ENCODE measurements at regions not wholly inside any gene's neighbourhood (a gene's known extent, or its start where the extent isn't known, plus 50 kb on each side); places are given as distances from the start of the nearest gene placed in this dataset.

- Mint-ChIP-seq H3K9me3 (ENCODE audit: unreplicated experiment) (peaks cover 2% of the 10 kb centered on the region), H3K36me3 (ENCODE audit: unreplicated experiment) (peaks cover 4% of the 10 kb centered on the region), H3K27me3 (ENCODE audit: unreplicated experiment) (no peaks in the 10 kb centered on the region), H3K27ac (ENCODE audit: unreplicated experiment) (no peak overlapping the region), H3K4me1 (ENCODE audit: low read depth, unreplicated experiment) (no peaks in the 10 kb centered on the region), H3K4me3 (ENCODE audit: unreplicated experiment) (no peak overlapping the region)
- no peak for TF ChIP-seq CTCF (IDR thresholded peaks at IDR 0.05; ENCODE audit: partially characterized antibody, unreplicated experiment)
- no peak for DNase-seq
These were observed 188.9 kb upstream of the MEIS2 start for GRCh38 chr15:37289109-37289765.

- no peak for DNase-seq
- no peaks in the 10 kb centered on the region for H3K4me1 Mint-ChIP-seq (ENCODE audit: low read depth, unreplicated experiment)
- H3K9me3 Mint-ChIP-seq (ENCODE audit: unreplicated experiment) = no peaks in the 10 kb centered on the region
- H3K27ac Mint-ChIP-seq (ENCODE audit: unreplicated experiment) = no peak overlapping the region
- no peak overlapping the region for H3K4me3 Mint-ChIP-seq (ENCODE audit: unreplicated experiment)
- no peak for TF ChIP-seq CTCF (IDR thresholded peaks at IDR 0.05; ENCODE audit: partially characterized antibody, unreplicated experiment)
- H3K36me3 Mint-ChIP-seq (ENCODE audit: unreplicated experiment) = no peaks in the 10 kb centered on the region
- H3K27me3 Mint-ChIP-seq (ENCODE audit: unreplicated experiment) = no peaks in the 10 kb centered on the region
These were observed 191.6 kb upstream of the MEIS2 start for GRCh38 chr15:37291920-37292319.

- no peaks in the 10 kb centered on the region for H3K27me3 Mint-ChIP-seq (ENCODE audit: unreplicated experiment)
- H3K4me1 Mint-ChIP-seq (ENCODE audit: low read depth, unreplicated experiment) = no peaks in the 10 kb centered on the region
- DNase-seq = no peak
- no peaks in the 10 kb centered on the region for H3K9me3 Mint-ChIP-seq (ENCODE audit: unreplicated experiment)
- no peak overlapping the region for H3K27ac Mint-ChIP-seq (ENCODE audit: unreplicated experiment)
- H3K36me3 Mint-ChIP-seq (ENCODE audit: unreplicated experiment) = no peaks in the 10 kb centered on the region
- TF ChIP-seq CTCF (IDR thresholded peaks at IDR 0.05; ENCODE audit: partially characterized antibody, unreplicated experiment) = no peak
- H3K4me3 Mint-ChIP-seq (ENCODE audit: unreplicated experiment) = no peak overlapping the region
These were observed 197.9 kb upstream of the MEIS2 start for GRCh38 chr15:37298271-37298670.

- Mint-ChIP-seq H3K36me3 (ENCODE audit: unreplicated experiment) (no peaks in the 10 kb centered on the region), H3K4me1 (ENCODE audit: low read depth, unreplicated experiment) (no peaks in the 10 kb centered on the region), H3K27ac (ENCODE audit: unreplicated experiment) (no peak overlapping the region), H3K4me3 (ENCODE audit: unreplicated experiment) (no peak overlapping the region), H3K9me3 (ENCODE audit: unreplicated experiment) (no peaks in the 10 kb centered on the region), H3K27me3 (ENCODE audit: unreplicated experiment) (no peaks in the 10 kb centered on the region)
- TF ChIP-seq CTCF (IDR thresholded peaks at IDR 0.05; ENCODE audit: partially characterized antibody, unreplicated experiment) = no peak
- DNase-seq = no peak
These were observed 239.1 kb upstream of the MEIS2 start for GRCh38 chr15:37339437-37339836.

- H3K4me1 Mint-ChIP-seq (ENCODE audit: low read depth, unreplicated experiment) = no peaks in the 10 kb centered on the region
- H3K36me3 Mint-ChIP-seq (ENCODE audit: unreplicated experiment) = no peaks in the 10 kb centered on the region
- no peak for TF ChIP-seq CTCF (IDR thresholded peaks at IDR 0.05; ENCODE audit: partially characterized antibody, unreplicated experiment)
- no peak overlapping the region for H3K4me3 Mint-ChIP-seq (ENCODE audit: unreplicated experiment)
- H3K9me3 Mint-ChIP-seq (ENCODE audit: unreplicated experiment) = no peaks in the 10 kb centered on the region
- H3K27me3 Mint-ChIP-seq (ENCODE audit: unreplicated experiment) = no peaks in the 10 kb centered on the region
- no peak overlapping the region for H3K27ac Mint-ChIP-seq (ENCODE audit: unreplicated experiment)
- DNase-seq = no peak
These were observed 239.5 kb upstream of the MEIS2 start for GRCh38 chr15:37339856-37340255.

Data from glutamatergic neuron (in vitro differentiated cells).